PC-3 (cell line): ENCODE measurements at regions not wholly inside any gene's neighbourhood (a gene's known extent, or its start where the extent isn't known, plus 50 kb on each side); places are given as distances from the start of the nearest gene placed in this dataset.
"Not testable (repeated sequence)": the region's sequence is repeated elsewhere in the genome, so short reads cannot be mapped to it uniquely, and the experiment has no call there.

ENCODE experiments used
- ATAC-seq: fragments of 200-7000 bp; cut with Tn5 transposase; 2 replicates; pipeline ENCODE4 v1.9.1; 2020; ENCODE audit warnings: mild to moderate bottlenecking, moderate library complexity
- BruUV-seq: library from RNA; stranded (reverse); fragments of 400-500 nt; replicated peaks from 2 replicates; lab custom pipeline; 2021; lab: Mats Ljungman, UMichigan
- CTCF ChIA-PET: fragments of 300-600 bp; sonication (Branson Sonifier 250); formaldehyde crosslinking; loops from one replicate; lab custom pipeline; 2022; ENCODE audit warnings: antibody characterized with exemption; lab: Charles Lee
- POLR2A ChIA-PET: fragments of 300-600 bp; sonication (Branson Sonifier 250); formaldehyde crosslinking; loops from one replicate; lab custom pipeline; 2022; ENCODE audit warnings: antibody characterized with exemption; ENCODE audit not compliant: unreplicated experiment; lab: Charles Lee
- DNase-seq: peaks from one replicate; pipeline ENCODE4 v3.0.0-alpha.2; 2015
- H2AFZ ChIP-seq: fragments of 300-600 bp; sonication (generic); 2 replicates; pipeline ENCODE4 v1.6.0; 2016; ENCODE audit warnings: antibody characterized with exemption, low read length
- H3F3A ChIP-seq: fragments of 300-600 bp; sonication (generic); one replicate; pipeline ENCODE4 v1.6.0; 2017; ENCODE audit warnings: antibody characterized with exemption, low read length, control low read depth, mild to moderate bottlenecking; ENCODE audit not compliant: unreplicated experiment
- H3K27ac ChIP-seq: fragments of 300-600 bp; sonication (generic); 2 replicates; pipeline ENCODE4 v1.5.1; 2016; ENCODE audit warnings: mild to moderate bottlenecking, low read length
- H3K27me3 ChIP-seq: fragments of 300-600 bp; sonication (generic); 2 replicates; pipeline ENCODE4 v1.6.1; 2016; ENCODE audit warnings: low read length, mixed read lengths
- H3K36me3 ChIP-seq: fragments of 300-600 bp; sonication (generic); 2 replicates; pipeline ENCODE4 v1.6.1; 2016; ENCODE audit warnings: low read depth, mixed run types, low read length, mixed read lengths
- H3K4me1 ChIP-seq: fragments of 300-600 bp; sonication (generic); 2 replicates; pipeline ENCODE4 v1.5.1; 2016; ENCODE audit warnings: low read length; ENCODE audit not compliant: insufficient read depth
- H3K4me2 ChIP-seq: fragments of 300-600 bp; sonication (generic); 2 replicates; pipeline ENCODE4 v1.6.0; 2016; ENCODE audit warnings: low read length
- H3K4me3 ChIP-seq: fragments of 300-600 bp; sonication (generic); 2 replicates; pipeline ENCODE4 v1.5.1; 2016; ENCODE audit warnings: mild to moderate bottlenecking, low read length, mixed read lengths
- H3K79me2 ChIP-seq: fragments of 300-600 bp; sonication (generic); 2 replicates; pipeline ENCODE4 v1.6.1; 2017; ENCODE audit warnings: low read length, mixed read lengths
- H3K9ac ChIP-seq: fragments of 300-600 bp; sonication (generic); 2 replicates; pipeline ENCODE4 v1.6.0; 2016; ENCODE audit warnings: mild to moderate bottlenecking, low read length
- H3K9me2 ChIP-seq: fragments of 300-600 bp; sonication (generic); replicated peaks from 2 replicates; pipeline ENCODE4 v1.6.1; 2016; ENCODE audit warnings: mixed run types, low read length, mixed read lengths
- H3K9me3 ChIP-seq: fragments of 300-600 bp; sonication (generic); 2 replicates; pipeline ENCODE4 v1.6.1; 2016; ENCODE audit warnings: low read length, mixed read lengths
- H4K20me1 ChIP-seq: fragments of 300-600 bp; sonication (generic); 2 replicates; pipeline ENCODE4 v1.6.1; 2016; ENCODE audit warnings: low read length, mixed read lengths
- CTCF ChIP-seq: fragments of 300-600 bp; sonication (generic); conservative IDR thresholded peaks from 2 replicates; pipeline ENCODE4 v1.5.1; 2017; ENCODE audit warnings: antibody characterized with exemption, low read depth, mild to moderate bottlenecking, low read length
- EZH2 ChIP-seq: fragments of 300-600 bp; sonication (generic); IDR thresholded peaks from one replicate; pipeline ENCODE4 v1.6.1; 2017; ENCODE audit warnings: antibody characterized with exemption, mild to moderate bottlenecking, low read length; ENCODE audit not compliant: unreplicated experiment
- EZH2phosphoT487 ChIP-seq: fragments of 300-600 bp; sonication (generic); IDR thresholded peaks from 2 replicates; pipeline ENCODE4 v1.6.1; 2018; ENCODE audit warnings: mild to moderate bottlenecking, antibody characterized with exemption, low read length, borderline replicate concordance
- intact Hi-C: fragments of 100-400 bp; cut with micrococcal nuclease; formaldehyde crosslinking; loops from 2 replicates; pipeline ENCODE4 v1.9.0; 2023

DNA sequence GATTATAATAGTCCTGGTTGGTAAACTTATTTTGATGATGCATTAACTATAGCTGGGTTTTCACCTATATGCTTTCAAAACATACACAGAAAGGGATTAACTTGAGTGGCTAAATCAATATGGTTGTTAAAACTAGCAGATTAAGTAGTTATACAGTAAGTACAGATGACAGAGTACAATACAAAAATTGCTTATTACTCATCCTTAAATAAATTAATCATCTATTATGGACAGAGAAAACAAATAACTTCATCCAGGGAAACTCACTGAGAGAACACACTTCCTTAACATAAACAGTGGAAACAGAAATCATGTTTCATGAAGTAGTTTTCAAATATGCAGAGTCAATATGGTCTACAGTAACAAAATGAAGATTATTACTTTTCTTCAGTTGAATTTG is 133.4 kb downstream of the AREG start:
- Histone ChIP-seq H3K9me3 (no peaks in the 10 kb centered on the region), H3K36me3 (no peaks in the 10 kb centered on the region), H3F3A (no peaks in the 10 kb centered on the region), H4K20me1 (no peaks in the 10 kb centered on the region), H3K9ac (no peak overlapping the region), H3K4me2 (no peak overlapping the region), H3K27ac (peak overlapping the region; percentile 46), H3K9me2 (no peaks in the 10 kb centered on the region), H3K27me3 (no peaks in the 10 kb centered on the region), H3K79me2 (no peaks in the 10 kb centered on the region), H2AFZ (no peak overlapping the region), H3K4me1 (peaks cover 5% of the 10 kb centered on the region), H3K4me3 (no peak overlapping the region)
- DNase-seq: peak; percentile 27
- POLR2A ChIA-PET: no interaction called here
- ATAC-seq: peak; percentile 74
- no TSS peak for BruUV-seq
- TF ChIP-seq CTCF: no peak
- no peak for TF ChIP-seq EZH2phosphoT487
- no peak for TF ChIP-seq EZH2
- CTCF ChIA-PET: no interaction called here
- intact Hi-C loops: no loop called here

GRCh38 chr4:74578865-74579264 is 133.9 kb downstream of the AREG start:
- POLR2A ChIA-PET, H3F3A ChIP-seq, H3K4me1 ChIP-seq, DNase-seq, H3K9me3 ChIP-seq, H3K4me3 ChIP-seq, H3K36me3 ChIP-seq, ATAC-seq, H3K79me2 ChIP-seq, CTCF ChIA-PET, H3K9me2 ChIP-seq, BruUV-seq, H3K9ac ChIP-seq, H3K4me2 ChIP-seq, intact Hi-C loops, H3K27me3 ChIP-seq, H4K20me1 ChIP-seq, H2AFZ ChIP-seq: not testable (repeated sequence)
- peak overlapping the region; percentile 46 for H3K27ac ChIP-seq

- ChIA-PET CTCF (no interaction called here), POLR2A (interaction anchor here (0.6 kb wide), 1 partner anchor 36 kb away, joined by 11 read pairs; no protein-coding TSS in a partner anchor)
- H2AFZ ChIP-seq: 0 out of 2 replicates have a peak overlapping the region, but pooled peaks have one; percentile 13
- H3K9me2 ChIP-seq: no peaks in the 10 kb centered on the region
- no TSS peak for BruUV-seq
- ATAC-seq: peak; percentile 38
- H3F3A ChIP-seq: no peaks in the 10 kb centered on the region
- no peaks in the 10 kb centered on the region for H3K79me2 ChIP-seq
- no peaks in the 10 kb centered on the region for H3K9me3 ChIP-seq
- no peaks in the 10 kb centered on the region for H3K27me3 ChIP-seq
- TF ChIP-seq EZH2: no peak
- H3K4me2 ChIP-seq: no peak overlapping the region
- intact Hi-C loops: no loop called here
- no peak overlapping the region for H3K9ac ChIP-seq
- H3K4me1 ChIP-seq: peaks cover 8% of the 10 kb centered on the region
- no peaks in the 10 kb centered on the region for H4K20me1 ChIP-seq
- H3K27ac ChIP-seq: no peak overlapping the region; the same call in 1 of the 2 replicates
- no peaks in the 10 kb centered on the region for H3K36me3 ChIP-seq
- H3K4me3 ChIP-seq: no peak overlapping the region
- peak; percentile 5 for DNase-seq
Measured at GRCh38 chr4:74583089-74583700, 138.3 kb downstream of the AREG start.

DNA sequence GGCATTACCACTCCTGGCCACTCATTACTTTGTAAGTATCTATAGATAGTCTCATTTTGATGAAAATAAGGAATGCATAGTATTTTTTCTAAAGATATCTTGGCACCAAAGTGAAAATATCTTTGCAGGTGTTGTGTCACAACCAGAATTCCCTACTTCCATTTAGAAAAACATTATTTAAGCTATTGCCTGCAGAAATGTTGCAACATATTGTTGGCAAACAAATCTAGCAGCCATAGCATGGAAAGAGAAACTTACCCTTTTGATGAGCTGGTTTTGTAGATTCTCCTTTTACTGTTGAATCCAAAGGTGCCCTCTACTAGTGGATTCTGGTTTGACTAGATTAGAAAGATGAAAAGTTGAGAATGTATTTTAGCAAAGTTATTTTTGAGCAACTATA is 138.8 kb downstream of the AREG start:
- H3K36me3 ChIP-seq: no peaks in the 10 kb centered on the region
- no peaks in the 10 kb centered on the region for H3K79me2 ChIP-seq
- H3F3A ChIP-seq: no peaks in the 10 kb centered on the region
- TF ChIP-seq EZH2 (no peak), EZH2phosphoT487 (no peak), CTCF (no peak)
- DNase-seq (no peak), ATAC-seq (no peak)
- H3K4me3 ChIP-seq: no peak overlapping the region
- no peaks in the 10 kb centered on the region for H3K27me3 ChIP-seq
- ChIA-PET CTCF (no interaction called here), POLR2A (no interaction called here)
- no peak overlapping the region for H2AFZ ChIP-seq
- H3K27ac ChIP-seq: no peak overlapping the region
- no peaks in the 10 kb centered on the region for H3K9me2 ChIP-seq
- intact Hi-C loops: no loop called here
- H3K9ac ChIP-seq: no peak overlapping the region
- no TSS peak for BruUV-seq
- no peaks in the 10 kb centered on the region for H3K9me3 ChIP-seq
- peaks cover 8% of the 10 kb centered on the region for H3K4me1 ChIP-seq
- H4K20me1 ChIP-seq: no peaks in the 10 kb centered on the region
- no peak overlapping the region for H3K4me2 ChIP-seq
